GDM1 (cell line): ENCODE measurements at regions not wholly inside any gene's neighbourhood (a gene's known extent, or its start where the extent isn't known, plus 50 kb on each side); places are given as distances from the start of the nearest gene placed in this dataset.
"Not testable (repeated sequence)": the region's sequence is repeated elsewhere in the genome, so short reads cannot be mapped to it uniquely, and the experiment has no call there.

Source experiments
- DNase-seq: peaks from one replicate; lab custom pipeline; 2025; lab: John Stamatoyannopoulos, UW

GRCh38 chr16:16624367-16624766 is 245.4 kb downstream of the NPIPA7 start:
- DNase-seq: not testable (repeated sequence)

GRCh38 chr16:16625140-16625539 is 246.2 kb downstream of the NPIPA7 start:
- DNase-seq: not testable (repeated sequence)

- DNase-seq: not testable (repeated sequence)
These were observed 248.9 kb downstream of the NPIPA7 start for GRCh38 chr16:16627865-16628264.

- DNase-seq: not testable (repeated sequence)
These were observed 259.3 kb downstream of the NPIPA7 start for GRCh38 chr16:16638231-16638630.

- DNase-seq: not testable (repeated sequence)
These were observed 259.8 kb downstream of the NPIPA7 start for GRCh38 chr16:16638714-16639113.

GRCh38 chr16:16643828-16644227 is 264.9 kb downstream of the NPIPA7 start:
- DNase-seq: not testable (repeated sequence)

GRCh38 chr16:16648002-16648401 is 269.1 kb downstream of the NPIPA7 start:
- DNase-seq: not testable (repeated sequence)

GRCh38 chr16:16672180-16672812 is 293.4 kb downstream of the NPIPA7 start:
- not testable (repeated sequence) for DNase-seq

- not testable (repeated sequence) for DNase-seq
These were observed 295.9 kb downstream of the NPIPA7 start for GRCh38 chr16:16674820-16675219.

- not testable (repeated sequence) for DNase-seq
These were observed 342.9 kb downstream of the NPIPA7 start for GRCh38 chr16:16721849-16722248.

- DNase-seq: not testable (repeated sequence)
These were observed 343.7 kb downstream of the NPIPA7 start for GRCh38 chr16:16722666-16723065.

GRCh38 chr16:16723819-16724519 is 345.0 kb downstream of the NPIPA7 start:
- DNase-seq: not testable (repeated sequence)

- DNase-seq: not testable (repeated sequence)
These were observed 348.1 kb downstream of the NPIPA7 start for GRCh38 chr16:16727048-16727447.

- DNase-seq: not testable (repeated sequence)
These were observed 363.6 kb downstream of the NPIPA7 start for GRCh38 chr16:16742573-16742972.

- DNase-seq: not testable (repeated sequence)
These were observed 376.2 kb downstream of the NPIPA7 start for GRCh38 chr16:16754992-16755667.

- no peak for DNase-seq
These were observed 384.5 kb downstream of the NPIPA7 start for GRCh38 chr16:16763449-16763848.

GRCh38 chr16:16770717-16771116 is 391.8 kb downstream of the NPIPA7 start:
- not testable (repeated sequence) for DNase-seq

GRCh38 chr16:16774389-16774788 is 395.4 kb downstream of the NPIPA7 start:
- DNase-seq: no peak

GRCh38 chr16:16778332-16778731 is 399.4 kb downstream of the NPIPA7 start:
- DNase-seq: no peak

- DNase-seq: no peak
These were observed 401.6 kb downstream of the NPIPA7 start for GRCh38 chr16:16780588-16780987.

- no peak for DNase-seq
These were observed 403.2 kb downstream of the NPIPA7 start for GRCh38 chr16:16782153-16782552.

- no peak for DNase-seq
These were observed 409.1 kb downstream of the NPIPA7 start for GRCh38 chr16:16788004-16788403.

- no peak for DNase-seq
These were observed 411.7 kb downstream of the NPIPA7 start for GRCh38 chr16:16790597-16790996.
